ENCODE measurements at regions not wholly inside any gene's neighbourhood (a gene's known extent, or its start where the extent isn't known, plus 50 kb on each side); places are given as distances from the start of the nearest gene placed in this dataset.

GRCh38 chr2:74066491-74067203 is 81.1 kb downstream of the BOLA3 start:
- no peak for DNase-seq

GRCh38 chr2:74067221-74067747 is 80.4 kb downstream of the BOLA3 start:
- no peak for DNase-seq

- no peak for DNase-seq
Observed at GRCh38 chr2:74070991-74071390, 76.7 kb downstream of the BOLA3 start.

- no peak for DNase-seq
Observed at GRCh38 chr2:74071426-74071825, 76.3 kb downstream of the BOLA3 start.

GRCh38 chr2:74072565-74072964 is 75.1 kb downstream of the BOLA3 start:
- DNase-seq: no peak

GRCh38 chr2:74074487-74074886 is 73.2 kb downstream of the BOLA3 start:
- DNase-seq: no peak

GRCh38 chr2:74076074-74076470 is 71.6 kb downstream of the BOLA3 start:
- DNase-seq: no peak

GRCh38 chr2:74077636-74078035 is 70.1 kb downstream of the BOLA3 start:
- DNase-seq: no peak

GRCh38 chr2:74078466-74078865 is 69.2 kb downstream of the BOLA3 start:
- no peak for DNase-seq

GRCh38 chr2:74079522-74080341 is 68.0 kb downstream of the BOLA3 start:
- no peak for DNase-seq

- no peak for DNase-seq
Observed at GRCh38 chr2:74080346-74080745, 67.4 kb downstream of the BOLA3 start.

GRCh38 chr2:74081030-74081762 is 66.5 kb downstream of the BOLA3 start:
- no peak for DNase-seq

GRCh38 chr2:74081763-74082110 is 66.0 kb downstream of the BOLA3 start:
- no peak for DNase-seq

GRCh38 chr2:74083750-74084149 is 64.0 kb downstream of the BOLA3 start:
- DNase-seq: no peak
